ENCODE measurements at regions not wholly inside any gene's neighbourhood (a gene's known extent, or its start where the extent isn't known, plus 50 kb on each side); places are given as distances from the start of the nearest gene placed in this dataset.

DNA sequence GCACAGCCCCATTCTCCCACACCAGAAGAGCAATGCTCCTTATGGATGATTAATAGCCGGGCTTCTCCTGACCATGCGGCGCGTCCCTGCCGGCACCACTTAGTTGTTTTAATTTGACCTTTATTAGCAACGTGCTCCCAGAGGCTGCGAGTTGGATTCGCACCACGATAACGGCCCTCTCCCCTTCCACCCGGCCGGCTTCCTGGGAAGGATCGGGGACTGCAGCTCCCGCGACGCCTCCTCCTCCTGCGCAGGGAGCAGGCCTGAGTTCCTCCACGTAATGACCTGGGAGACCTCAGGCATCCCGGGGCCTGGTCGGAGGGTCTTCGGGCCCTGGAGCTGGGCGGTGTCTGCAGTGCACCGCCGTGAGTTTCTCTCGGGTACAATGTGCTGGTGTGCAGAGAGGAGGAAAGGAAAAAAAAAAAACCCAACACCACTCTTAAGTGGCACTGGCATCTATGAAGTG is 243.3 kb upstream of the TOPAZ1 start:
- TF ChIP-seq, protein P1, sequence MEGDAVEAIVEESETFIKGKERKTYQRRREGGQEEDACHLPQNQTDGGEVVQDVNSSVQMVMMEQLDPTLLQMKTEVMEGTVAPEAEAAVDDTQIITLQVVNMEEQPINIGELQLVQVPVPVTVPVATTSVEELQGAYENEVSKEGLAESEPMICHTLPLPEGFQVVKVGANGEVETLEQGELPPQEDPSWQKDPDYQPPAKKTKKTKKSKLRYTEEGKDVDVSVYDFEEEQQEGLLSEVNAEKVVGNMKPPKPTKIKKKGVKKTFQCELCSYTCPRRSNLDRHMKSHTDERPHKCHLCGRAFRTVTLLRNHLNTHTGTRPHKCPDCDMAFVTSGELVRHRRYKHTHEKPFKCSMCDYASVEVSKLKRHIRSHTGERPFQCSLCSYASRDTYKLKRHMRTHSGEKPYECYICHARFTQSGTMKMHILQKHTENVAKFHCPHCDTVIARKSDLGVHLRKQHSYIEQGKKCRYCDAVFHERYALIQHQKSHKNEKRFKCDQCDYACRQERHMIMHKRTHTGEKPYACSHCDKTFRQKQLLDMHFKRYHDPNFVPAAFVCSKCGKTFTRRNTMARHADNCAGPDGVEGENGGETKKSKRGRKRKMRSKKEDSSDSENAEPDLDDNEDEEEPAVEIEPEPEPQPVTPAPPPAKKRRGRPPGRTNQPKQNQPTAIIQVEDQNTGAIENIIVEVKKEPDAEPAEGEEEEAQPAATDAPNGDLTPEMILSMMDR (conservative IDR thresholded peaks at IDR 0.05; ENCODE audit: low read length): no peak
- no peak for TF ChIP-seq EZH2phosphoT487 (IDR thresholded peaks at IDR 0.05; ENCODE audit: borderline replicate concordance)

Measured in Loucy (cell line).